HG03520 (cell line): ENCODE measurements at regions not wholly inside any gene's neighbourhood (a gene's known extent, or its start where the extent isn't known, plus 50 kb on each side); places are given as distances from the start of the nearest gene placed in this dataset.
"Not testable (repeated sequence)": the region's sequence is repeated elsewhere in the genome, so short reads cannot be mapped to it uniquely, and the experiment has no call there.

Experiments
- ATAC-seq: cut with Tn5 transposase; IDR thresholded peaks from one replicate; pipeline ENCODE4 v1.9.1; 2021; ENCODE audit warnings: mild to moderate bottlenecking, moderate library complexity; ENCODE audit not compliant: unreplicated experiment

DNA sequence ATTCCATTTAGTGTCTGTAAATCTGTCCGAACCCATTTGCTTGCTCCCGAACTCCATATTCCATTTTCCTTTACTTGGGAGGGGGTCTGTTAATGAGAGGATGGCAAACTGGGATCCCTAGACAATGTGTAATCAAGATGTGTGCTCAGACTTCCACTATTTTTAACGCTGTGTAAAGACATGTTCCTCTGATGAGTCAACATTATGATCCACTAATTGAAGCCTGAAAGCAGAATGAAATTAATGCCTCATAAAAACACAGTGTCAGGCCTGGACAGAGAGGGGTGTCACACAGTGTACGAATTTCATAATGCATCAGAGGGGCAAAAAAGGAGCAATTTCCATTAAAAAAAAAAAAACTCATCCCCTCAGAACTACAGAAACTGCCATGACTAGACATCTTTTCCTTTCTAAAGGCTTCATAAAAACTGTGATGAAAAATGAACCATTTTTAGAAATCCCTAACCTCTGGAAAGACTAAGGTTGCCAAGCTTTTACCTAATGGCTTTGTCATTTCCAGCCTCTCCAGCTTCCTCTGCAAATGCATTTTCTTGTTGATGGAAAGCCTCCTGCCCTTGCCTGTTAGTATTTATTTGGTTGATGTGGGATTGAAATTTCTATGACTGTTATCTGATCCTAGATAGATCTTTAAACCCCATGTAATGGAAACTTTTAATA lies 209.2 kb upstream of the DCC start:
- no peak for ATAC-seq

DNA sequence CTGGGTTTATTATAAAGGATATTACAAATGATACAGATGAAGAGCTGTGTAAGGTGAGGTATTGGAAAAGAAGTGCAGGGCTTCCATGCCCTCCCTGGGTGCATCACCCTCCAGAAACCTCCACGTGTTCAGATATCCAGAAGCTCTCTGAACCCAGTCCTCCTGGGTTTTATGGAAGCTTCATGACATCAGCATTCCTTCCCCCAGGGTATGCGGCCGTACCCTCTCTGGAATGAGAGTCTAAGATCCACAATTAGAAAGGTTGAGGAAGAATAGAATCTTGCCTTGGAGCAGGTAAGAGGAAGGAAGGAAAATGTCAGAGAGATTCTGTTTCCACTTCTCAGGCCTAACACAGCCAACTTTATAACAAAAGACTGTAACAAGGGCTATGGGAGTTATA lies 208.2 kb upstream of the DCC start:
- no peak for ATAC-seq

DNA sequence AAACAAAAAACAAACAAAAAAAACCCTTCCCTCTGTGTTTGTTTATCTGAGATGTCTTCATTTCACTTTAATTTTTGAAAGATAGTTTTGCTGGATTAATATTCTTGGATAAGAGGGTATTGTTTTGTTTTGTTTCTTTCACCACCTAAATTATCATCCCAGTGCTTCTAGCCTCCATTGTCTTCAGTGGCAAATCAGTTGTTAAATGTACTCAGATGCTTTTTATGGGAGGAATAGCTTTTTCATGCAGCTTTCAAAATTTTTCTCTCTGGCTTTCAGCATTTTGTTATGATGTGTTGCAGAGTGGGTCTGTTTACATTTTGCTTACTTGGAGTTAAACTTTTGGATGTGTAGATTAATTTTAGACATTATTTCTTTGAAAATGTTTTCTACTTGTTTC lies 203.5 kb upstream of the DCC start:
- ATAC-seq: no peak

DNA sequence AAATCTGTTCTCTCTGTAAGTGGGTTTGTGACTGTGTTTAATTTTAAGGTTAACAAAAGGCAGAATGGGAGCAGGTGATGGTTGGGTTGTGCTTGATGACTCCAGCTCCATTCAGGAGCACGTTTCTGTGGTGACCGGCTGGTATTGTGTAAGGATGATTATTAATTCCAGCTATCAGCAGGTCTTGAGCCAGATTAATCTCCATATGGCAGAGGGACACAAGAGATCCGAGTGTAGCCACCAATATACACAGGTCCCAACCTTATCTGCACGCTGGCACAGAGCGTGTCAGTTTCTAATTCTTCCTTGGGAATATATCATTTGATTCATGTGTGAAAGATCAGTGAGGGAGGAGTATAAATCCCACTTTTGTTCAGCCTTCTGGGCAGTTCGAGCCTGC lies 199.0 kb upstream of the DCC start:
- ATAC-seq: no peak

DNA sequence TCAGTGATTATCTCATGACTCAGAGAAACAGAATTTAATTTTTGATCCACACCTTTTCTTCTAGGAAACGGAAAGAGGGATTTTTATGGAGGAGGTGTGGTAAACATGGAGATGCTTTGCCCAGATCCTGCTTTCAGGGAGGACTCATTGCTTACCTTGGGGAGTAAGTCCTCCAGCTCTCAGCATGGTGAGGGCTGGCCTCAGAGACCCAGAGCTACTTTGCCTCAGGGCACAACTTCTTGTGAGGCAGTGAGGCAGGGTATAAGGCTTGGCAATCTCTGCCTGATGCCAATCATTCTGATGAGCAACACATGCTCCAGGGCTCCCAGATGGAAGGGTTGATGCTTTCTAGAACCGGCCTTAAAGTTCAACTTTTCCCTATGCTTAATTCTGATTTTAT lies 189.9 kb upstream of the DCC start:
- no peak for ATAC-seq

DNA sequence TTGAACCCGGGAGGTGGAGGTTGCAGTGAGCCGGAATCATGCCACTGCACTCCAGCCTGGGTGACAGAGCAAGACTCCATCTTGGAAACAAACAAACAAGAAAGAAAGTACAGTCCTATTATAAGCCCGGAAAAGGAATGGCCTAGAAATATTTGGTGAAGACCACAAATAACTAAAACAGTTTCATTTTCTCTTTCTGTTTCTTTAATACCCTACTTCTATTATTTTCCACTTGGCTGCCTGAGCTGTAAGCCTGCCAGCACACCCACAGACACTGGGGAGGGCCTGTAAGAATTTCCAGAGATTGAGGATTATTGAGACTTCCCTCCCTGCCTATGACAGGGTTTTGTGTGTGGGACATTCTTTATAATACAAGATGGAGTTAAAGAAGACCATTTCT lies 188.0 kb upstream of the DCC start:
- no peak for ATAC-seq

DNA sequence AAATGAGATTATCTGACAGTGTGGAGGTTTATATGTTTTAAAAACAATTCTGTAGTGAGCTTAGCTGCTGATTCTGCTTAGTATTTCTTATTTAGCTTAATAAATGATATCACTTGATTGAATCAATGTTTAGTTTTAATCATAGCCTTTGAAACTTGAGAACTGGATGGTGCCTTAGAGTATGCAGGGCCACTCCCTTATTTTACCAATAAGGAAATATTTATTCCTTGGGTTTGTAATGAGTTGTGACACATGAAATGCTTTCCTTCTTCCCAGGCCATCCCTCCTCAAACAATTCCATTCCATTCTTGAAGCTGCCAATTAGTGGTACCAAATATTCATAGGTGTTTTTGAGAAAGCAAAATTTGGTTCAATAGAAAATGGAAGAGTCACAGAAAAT lies 183.8 kb upstream of the DCC start:
- ATAC-seq: no peak

DNA sequence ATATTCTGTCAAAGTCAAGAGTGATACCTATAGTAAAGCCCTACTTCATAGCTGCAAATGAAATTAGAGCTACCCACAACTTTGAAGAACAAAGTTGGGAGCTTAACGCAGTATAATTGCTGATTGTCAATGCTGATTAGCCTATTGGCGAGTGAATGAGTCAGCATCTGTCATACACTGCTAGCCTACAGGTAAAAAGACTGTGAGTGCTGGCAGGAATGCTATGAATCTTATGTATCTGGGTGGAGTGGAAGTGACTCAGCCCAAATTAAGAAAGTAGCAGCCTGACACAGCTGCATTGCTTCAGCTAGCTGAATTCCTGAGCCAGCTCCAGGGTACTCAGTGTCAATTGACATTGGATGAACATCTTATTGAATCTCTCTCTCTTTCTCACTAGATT lies 179.4 kb upstream of the DCC start:
- ATAC-seq: no peak

DNA sequence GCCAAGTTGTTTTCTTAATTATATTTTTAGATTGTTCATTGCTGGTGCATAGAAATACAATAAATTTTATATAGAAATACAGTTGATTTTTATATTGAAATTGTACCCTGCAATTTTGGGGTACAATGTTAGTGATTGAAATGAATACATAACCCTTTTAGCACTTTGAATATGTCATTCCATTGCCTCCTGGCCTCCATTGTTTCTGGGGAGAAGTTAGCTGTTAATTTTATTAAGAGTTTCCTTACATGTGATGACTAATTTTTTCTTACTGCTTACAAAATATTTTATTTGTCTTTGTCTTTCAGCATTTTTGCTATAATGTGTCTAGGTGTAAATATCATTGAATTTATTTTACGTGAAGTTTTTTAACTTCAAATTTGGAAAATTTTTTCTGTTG lies 176.5 kb upstream of the DCC start:
- no peak for ATAC-seq

DNA sequence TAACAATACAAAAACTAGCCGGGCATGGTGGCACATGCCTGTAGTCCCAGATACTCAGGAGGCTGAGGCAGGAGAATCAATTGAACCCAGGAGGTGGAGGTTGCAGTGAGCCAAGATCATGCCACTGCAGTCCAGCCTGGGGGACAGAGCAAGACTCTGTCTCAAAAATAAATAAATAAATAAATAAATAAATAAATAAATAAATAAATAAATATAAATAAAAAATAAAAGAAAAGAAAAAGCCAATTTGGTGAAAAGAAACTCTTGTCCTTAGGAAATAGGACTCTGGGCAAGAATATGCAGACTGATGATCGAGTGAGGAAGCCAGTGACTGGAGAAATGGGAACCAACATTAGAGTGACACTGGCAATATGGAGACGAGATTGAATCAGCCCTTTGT lies 171.9 kb upstream of the DCC start:
- ATAC-seq: not testable (repeated sequence)

DNA sequence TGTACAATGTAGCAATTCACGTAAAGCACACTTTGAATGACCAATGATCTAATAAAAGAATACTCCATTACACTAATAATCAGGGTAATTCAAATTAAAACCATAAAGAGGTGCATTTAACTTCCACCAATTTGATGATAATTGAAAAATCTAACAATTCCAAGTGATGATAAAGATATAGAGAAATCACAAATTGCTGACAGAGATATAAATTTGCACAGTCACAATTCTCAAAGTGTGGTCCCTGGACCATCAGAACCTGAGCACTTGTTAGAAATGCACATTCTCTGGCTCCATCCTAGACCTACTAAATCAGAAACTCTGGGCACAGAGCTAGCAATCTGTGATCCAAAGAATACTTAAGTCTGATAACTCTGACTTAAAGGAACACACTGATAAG lies 165.8 kb upstream of the DCC start:
- ATAC-seq: no peak

DNA sequence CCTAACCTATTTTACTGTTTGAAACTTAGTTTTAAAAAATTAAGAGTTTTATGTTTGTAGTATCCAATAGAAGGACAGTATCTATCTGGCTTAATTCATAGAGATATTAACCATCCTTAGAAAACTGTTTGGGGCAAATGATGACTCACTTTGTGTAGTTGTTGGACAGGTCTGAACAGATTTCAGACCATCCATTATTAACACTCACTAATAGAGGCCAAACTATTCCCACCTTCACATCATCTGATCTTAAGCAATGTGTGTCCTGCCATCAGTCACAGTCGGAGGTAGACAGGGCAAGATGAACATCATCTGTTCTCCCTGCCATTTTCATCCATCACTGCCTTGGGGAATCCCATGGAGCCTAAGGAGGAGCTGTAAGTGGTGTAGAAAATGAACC lies 164.6 kb upstream of the DCC start:
- ATAC-seq: no peak

DNA sequence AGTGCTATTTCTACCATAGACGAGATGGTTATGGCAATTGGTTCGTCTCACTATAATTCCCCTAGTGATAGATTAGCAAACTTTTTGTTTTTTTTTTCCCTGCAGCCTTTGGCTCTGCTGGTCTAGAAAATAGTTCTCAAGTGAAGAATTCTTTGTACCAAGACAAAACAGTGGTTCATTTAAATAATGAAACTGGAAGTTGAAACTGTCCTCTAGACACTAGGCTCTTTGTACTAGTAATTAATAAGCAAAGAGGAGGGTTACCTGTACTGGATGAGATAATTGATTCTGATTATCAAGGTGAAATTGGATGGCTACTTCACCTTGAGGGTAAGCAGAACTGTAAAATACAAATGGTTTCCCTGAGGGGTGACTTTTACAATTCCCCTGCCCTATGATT lies 156.9 kb upstream of the DCC start:
- ATAC-seq: no peak

DNA sequence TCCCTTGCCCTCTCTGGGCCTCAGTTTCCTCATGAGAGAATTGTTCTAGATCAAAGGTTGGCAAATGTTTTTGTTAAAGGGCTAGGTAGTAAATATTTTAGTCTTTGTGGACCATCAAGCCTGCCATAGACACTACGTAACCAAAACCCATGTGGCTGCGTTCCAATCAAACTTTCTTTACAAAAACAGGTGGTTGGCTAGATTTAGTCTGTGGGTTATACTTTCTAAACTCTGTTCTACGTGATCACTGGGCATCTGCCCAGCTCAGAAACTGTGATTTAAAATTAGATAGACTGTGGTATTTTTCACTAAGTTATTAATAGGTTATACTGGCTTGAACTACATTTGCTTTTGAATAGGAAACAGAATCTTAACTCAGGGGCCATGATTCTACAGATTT lies 149.8 kb upstream of the DCC start:
- no peak for ATAC-seq

DNA sequence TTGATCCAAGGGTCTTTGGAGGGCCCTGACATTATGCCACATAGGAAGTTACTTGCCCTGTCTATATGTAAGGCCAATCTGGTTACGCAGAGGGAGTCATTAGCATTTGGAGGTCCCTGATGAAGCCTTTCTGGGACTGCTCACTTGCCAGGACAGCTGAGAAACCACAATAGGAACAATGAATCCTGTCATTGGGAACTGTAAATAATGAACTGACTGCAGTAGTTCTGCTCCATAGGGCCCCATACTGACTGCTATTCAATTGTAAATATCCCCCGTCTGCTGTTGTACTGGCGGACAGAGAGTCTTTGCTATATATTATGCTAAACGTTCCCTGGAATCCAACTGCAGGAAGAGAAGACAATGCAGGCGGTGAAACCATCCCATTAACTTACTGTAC lies 149.4 kb upstream of the DCC start:
- ATAC-seq: no peak

DNA sequence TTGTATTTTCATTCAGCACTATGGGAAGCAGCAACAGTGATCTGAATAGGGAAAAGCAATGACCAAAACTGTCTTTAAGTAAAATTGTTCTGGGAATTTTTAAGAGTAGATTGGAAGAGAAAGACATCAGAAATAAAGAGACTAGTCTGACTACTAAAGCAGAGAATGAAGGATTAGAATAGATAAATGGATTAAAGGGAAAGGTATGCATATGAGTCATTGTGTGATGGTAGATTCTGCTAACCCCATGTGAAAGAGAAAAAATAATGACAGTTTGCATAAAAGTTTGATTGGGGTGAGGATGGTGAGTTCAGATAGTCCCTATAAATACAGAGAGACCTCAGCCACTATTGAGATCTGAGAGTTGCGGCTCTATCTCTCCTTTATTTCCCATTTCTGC lies 139.6 kb upstream of the DCC start:
- ATAC-seq: no peak

DNA sequence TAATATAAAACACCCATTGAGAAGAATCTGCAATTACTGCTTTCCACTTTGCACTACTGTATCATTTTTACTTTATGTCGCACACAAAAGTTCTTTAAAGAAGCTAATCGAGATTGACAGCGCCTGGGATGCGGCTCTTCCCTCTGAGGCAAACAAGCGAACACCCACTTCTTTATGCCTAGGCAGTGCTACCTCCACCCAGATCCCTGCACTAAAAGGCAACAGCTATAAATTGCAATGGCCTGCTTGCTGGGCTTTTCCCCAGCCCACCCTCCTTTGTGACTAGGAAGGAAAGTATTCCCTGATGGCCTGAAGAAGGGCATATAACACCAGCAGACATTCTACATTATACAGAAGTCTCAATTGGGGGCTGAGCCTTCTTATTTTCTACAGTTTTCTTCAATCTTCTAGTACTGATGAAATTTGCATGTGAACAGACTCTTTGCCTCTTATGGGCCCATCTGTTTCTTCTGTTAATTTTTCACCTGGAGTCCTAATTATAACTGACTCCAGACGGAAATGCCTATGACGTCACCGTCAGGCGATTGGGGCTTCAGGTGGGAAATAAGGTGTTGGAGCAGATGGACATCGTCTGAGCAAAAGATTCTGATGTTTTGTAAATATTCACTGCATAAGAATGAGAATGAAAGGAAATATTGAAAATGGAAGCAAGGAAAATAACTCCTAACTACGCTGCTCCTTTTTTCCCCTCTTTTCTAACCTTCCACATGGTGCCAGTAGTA lies 138.9 kb upstream of the DCC start:
- ATAC-seq: no peak

DNA sequence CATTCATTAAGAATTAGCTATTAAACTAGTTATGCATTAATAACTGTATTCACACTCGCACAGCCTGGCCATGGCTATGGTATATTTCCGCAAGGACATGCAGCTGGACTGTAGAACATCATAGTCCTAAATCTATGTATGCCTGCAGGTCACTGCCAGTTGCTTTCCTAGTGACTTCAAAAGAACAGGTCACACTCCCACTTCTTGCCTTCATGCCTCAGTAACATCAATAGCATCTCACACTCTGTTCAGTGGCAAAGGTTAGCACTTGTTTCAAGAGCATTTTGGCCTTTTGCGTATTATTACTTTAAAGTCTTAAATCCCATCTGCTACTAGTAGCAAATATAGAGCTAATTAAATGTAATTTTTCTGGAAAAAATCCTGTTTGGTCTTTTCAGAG lies 131.4 kb upstream of the DCC start:
- no peak for ATAC-seq

DNA sequence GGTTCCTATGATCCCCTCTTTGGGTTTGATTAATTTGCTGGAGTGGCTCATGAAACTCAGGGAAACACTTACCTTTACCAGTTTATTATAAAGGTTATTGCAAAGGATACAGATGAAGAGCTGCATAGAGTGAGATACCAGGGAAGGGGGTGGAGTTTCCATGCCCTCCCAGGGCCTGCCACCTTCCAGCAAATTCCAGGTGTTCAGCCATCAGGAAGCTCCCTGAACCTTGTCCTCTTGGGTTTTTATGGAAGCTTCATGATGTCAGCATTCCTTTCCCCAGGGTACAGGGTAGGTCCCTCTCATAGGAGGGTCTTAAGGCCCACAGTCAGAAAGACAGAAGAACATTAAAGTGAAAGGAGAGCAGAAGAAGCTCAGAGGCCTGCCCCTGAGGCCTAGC lies 123.9 kb upstream of the DCC start:
- ATAC-seq: no peak

DNA sequence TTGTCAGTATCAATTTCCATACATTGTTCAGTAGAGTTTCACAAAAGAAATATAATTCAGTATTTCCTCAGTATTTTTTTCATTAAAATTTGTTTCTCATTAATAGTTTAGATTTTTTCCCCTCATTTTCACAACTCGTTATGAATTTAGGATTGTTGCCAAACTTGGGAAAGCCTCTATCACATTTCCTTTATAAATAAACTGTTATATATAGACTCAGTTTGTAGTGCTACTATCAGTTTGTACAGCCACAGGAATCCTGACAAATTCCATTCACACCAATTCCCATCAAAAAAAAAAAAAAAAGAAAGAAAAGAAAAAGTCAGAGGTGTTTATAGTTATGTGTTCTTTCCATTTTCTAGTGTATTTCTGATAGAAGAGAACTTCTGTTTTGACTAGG lies 123.3 kb upstream of the DCC start:
- ATAC-seq: no peak

DNA sequence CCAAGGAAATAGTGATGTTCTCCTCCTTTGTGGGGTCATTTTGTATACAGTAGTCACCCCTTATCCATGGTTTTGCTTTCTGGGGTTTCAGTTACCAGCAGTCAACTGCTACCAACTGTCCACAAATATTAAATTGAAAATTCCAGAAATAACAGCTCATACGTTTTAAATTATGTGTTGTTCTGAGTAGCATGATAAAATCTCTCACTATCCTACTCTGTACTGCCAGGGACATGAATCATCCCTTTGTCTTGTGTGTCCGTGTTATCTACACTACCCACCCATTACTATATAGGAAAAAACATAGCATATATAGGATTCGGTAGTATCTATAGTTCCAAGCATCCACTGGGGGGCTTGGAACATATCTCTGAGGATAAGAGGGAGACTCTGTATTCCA lies 120.9 kb upstream of the DCC start:
- ATAC-seq: no peak

DNA sequence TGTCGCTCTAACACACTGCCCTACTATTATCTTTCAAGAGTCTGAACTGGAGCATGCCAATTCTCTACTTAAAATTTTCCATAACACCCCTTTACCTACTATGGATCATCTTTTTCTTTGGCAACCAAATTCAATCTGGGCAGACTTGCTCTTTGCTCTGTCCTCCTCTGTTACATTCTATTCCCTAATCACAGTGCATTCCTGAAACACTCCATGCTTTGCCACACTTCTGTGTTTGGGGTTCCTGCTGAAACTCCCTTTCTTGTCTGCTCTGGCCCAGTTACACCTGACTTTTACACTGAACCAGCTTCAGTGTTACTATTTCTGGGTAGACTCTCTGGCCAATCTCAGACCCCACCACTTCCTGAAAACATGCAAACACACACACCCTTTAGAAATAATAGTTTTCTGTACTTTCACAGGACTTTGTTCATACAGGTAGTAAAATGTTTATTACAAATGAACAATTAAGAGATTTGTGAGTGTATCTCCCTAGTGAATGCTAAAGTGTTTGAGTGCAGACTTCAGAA lies 119.9 kb upstream of the DCC start:
- ATAC-seq: no peak

DNA sequence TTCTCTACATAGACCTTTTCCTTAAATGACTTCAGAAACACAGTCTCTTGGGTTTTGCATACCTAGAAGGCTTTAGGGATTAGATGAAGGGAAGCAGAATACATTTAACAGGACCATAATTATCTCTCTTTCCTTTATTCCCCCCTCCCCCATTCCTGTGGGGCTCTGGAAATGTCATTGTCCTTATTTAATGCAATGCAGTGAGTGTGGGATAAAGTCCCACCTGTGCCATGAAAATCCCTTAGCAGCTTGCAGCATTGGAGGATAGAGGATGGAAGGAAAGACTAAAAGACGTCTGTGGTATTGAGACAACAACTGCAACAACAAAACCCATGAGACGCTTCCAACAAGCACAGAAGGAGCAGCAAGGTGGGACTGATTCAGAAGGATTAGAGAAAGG lies 117.8 kb upstream of the DCC start:
- no peak for ATAC-seq
